GM23248 (cell line): ENCODE measurements at regions not wholly inside any gene's neighbourhood (a gene's known extent, or its start where the extent isn't known, plus 50 kb on each side); places are given as distances from the start of the nearest gene placed in this dataset.
A peak's percentile ranks its signal among the peaks of the same experiment; 100 is the strongest.
"Not testable (repeated sequence)": the region's sequence is repeated elsewhere in the genome, so short reads cannot be mapped to it uniquely, and the experiment has no call there.

ENCODE experiments used
- DNase-seq: peaks from one replicate; pipeline ENCODE4 v3.0.0-alpha.2; 2015
- H2AFZ ChIP-seq: fragments of 200-600 bp; sonication (generic); 2 replicates; pipeline ENCODE4 v1.6.1; 2016; ENCODE audit warnings: antibody characterized with exemption
- H3F3A ChIP-seq: fragments of 200-600 bp; sonication (generic); 2 replicates; pipeline ENCODE4 v1.6.1; 2016; ENCODE audit warnings: mild to moderate bottlenecking, antibody characterized with exemption, mixed run types; ENCODE audit not compliant: insufficient read depth
- H3K27ac ChIP-seq: fragments of 200-600 bp; sonication (generic); 2 replicates; pipeline ENCODE4 v1.5.1; 2016; ENCODE audit warnings: mild to moderate bottlenecking
- H3K27me3 ChIP-seq: fragments of 200-600 bp; sonication (generic); replicated peaks from 2 replicates; pipeline ENCODE4 v1.6.1; 2016; ENCODE audit warnings: mild to moderate bottlenecking; ENCODE audit not compliant: insufficient read depth
- H3K36me3 ChIP-seq: fragments of 200-600 bp; sonication (generic); 2 replicates; pipeline ENCODE4 v1.6.1; 2016; ENCODE audit warnings: low read depth, mild to moderate bottlenecking
- H3K4me1 ChIP-seq: fragments of 200-600 bp; sonication (generic); 2 replicates; pipeline ENCODE4 v1.6.1; 2016; ENCODE audit warnings: mild to moderate bottlenecking; ENCODE audit not compliant: insufficient read depth
- H3K4me2 ChIP-seq: fragments of 200-600 bp; sonication (generic); one replicate; pipeline ENCODE4 v1.6.1; 2016; ENCODE audit warnings: mild to moderate bottlenecking; ENCODE audit not compliant: unreplicated experiment
- H3K4me3 ChIP-seq: fragments of 200-600 bp; sonication (generic); 2 replicates; pipeline ENCODE4 v1.5.1; 2016; ENCODE audit warnings: mild to moderate bottlenecking
- H3K79me2 ChIP-seq: fragments of 200-600 bp; sonication (generic); 2 replicates; pipeline ENCODE4 v1.6.1; 2016; ENCODE audit warnings: mild to moderate bottlenecking; ENCODE audit not compliant: insufficient read depth
- H3K9ac ChIP-seq: fragments of 200-600 bp; sonication (generic); 2 replicates; pipeline ENCODE4 v1.6.1; 2016; ENCODE audit warnings: mild to moderate bottlenecking
- H3K9me2 ChIP-seq: fragments of 200-600 bp; sonication (generic); 2 replicates; pipeline ENCODE4 v1.6.1; 2016; ENCODE audit warnings: mixed run types, mild to moderate bottlenecking, moderate library complexity; ENCODE audit not compliant: insufficient read depth
- H3K9me3 ChIP-seq: fragments of 200-600 bp; sonication (generic); one replicate; pipeline ENCODE4 v1.6.1; 2017; ENCODE audit warnings: low read depth
- H4K20me1 ChIP-seq: fragments of 200-600 bp; sonication (generic); 2 replicates; pipeline ENCODE4 v1.6.0; 2016; ENCODE audit not compliant: insufficient read depth
- EZH2 ChIP-seq: fragments of 200-600 bp; sonication (generic); IDR thresholded peaks from 2 replicates; pipeline ENCODE4 v1.6.1; 2018; ENCODE audit warnings: antibody characterized with exemption, mild to moderate bottlenecking; ENCODE audit not compliant: insufficient read depth, poor library complexity, severe bottlenecking
- EZH2phosphoT487 ChIP-seq: fragments of 200-600 bp; sonication (generic); IDR thresholded peaks from 2 replicates; pipeline ENCODE4 v1.6.1; 2018; ENCODE audit warnings: antibody characterized with exemption, moderate library complexity, mild to moderate bottlenecking, low read depth; ENCODE audit not compliant: insufficient read depth
- WGBS, 2 experiments: methylation state at CpG; one replicate each; pipeline ENCODE4 v1.1.6; 2015 to 2017; ENCODE audit warnings: low lambda C conversion rate in 2 of 2, low coverage in 1 of 2; ENCODE audit errors: missing lambda C conversion rate in 2 of 2; 5-methylcytosine and 5-hydroxymethylcytosine counted together
- in situ Hi-C: fragments of 300-500 bp; cut with MboI; formaldehyde crosslinking; loops from 2 replicates; pipeline ENCODE4 v1.15.0; 2020

DNA sequence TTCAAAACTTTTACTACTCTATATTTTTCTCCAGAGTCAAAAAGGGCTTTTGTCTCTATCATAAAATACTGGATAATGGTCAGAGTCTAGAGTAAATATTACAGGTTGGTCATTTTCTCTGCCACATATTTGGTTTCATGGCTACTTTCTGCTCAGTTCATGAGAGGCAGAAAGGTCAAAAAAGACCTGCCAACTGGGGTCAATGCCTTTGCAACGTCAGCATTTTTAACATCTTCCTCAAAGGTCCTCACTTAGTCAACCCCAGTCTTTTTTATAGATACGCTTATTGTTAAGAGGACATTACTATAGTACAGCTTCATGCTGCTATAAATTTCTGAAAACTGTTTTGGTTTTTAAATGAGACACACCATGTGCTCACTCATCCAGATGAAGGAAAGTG, 312.1 kb upstream of the ARHGEF26 start:
- Histone ChIP-seq H3K4me1 (no peaks in the 10 kb centered on the region), H3F3A (no peaks in the 10 kb centered on the region), H4K20me1 (no peaks in the 10 kb centered on the region), H3K27me3 (no peaks in the 10 kb centered on the region), H3K9ac (no peak overlapping the region), H3K4me2 (no peak overlapping the region), H3K9me3 (no peaks in the 10 kb centered on the region), H3K9me2 (no peaks in the 10 kb centered on the region), H3K4me3 (no peak overlapping the region), H2AFZ (no peak overlapping the region), H3K79me2 (no peaks in the 10 kb centered on the region), H3K27ac (no peak overlapping the region), H3K36me3 (no peaks in the 10 kb centered on the region)
- in situ Hi-C loops = no loop called here
- no peak for DNase-seq
- WGBS, 2 experiments = 42 to 44% methylated on average over 2 of the region's 2 CpGs
- no peak for TF ChIP-seq EZH2phosphoT487
- TF ChIP-seq EZH2 = no peak

DNA sequence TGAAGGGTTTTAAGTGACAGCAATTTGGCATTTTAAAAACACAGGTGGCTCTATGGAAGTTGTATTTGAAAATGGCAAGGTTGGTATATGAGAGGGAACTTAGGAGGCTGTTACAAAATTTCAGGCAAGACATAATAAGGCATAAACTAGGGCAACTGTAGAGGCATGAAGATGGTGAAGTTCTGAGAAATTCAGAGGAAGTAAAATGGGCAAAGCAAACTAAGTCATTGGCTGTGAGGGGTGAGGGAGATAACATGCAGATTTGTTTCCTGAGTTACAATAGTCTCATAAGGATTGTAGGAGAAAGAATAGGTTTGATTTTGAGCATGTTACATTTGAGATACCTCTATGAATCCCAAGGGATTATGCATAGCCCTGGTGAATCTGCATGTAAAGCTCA, 302.9 kb upstream of the ARHGEF26 start:
- H3K4me3 ChIP-seq = no peak overlapping the region
- H3K9me2 ChIP-seq = no peaks in the 10 kb centered on the region
- DNase-seq = no peak
- in situ Hi-C loops = no loop called here
- no peaks in the 10 kb centered on the region for H3F3A ChIP-seq
- H3K9me3 ChIP-seq = no peaks in the 10 kb centered on the region
- no peak overlapping the region for H3K4me2 ChIP-seq
- TF ChIP-seq EZH2 = no peak
- TF ChIP-seq EZH2phosphoT487 = no peak
- H2AFZ ChIP-seq = no peak overlapping the region
- H3K36me3 ChIP-seq = no peaks in the 10 kb centered on the region
- H4K20me1 ChIP-seq = no peaks in the 10 kb centered on the region
- no peaks in the 10 kb centered on the region for H3K79me2 ChIP-seq
- no peak overlapping the region for H3K27ac ChIP-seq
- no peaks in the 10 kb centered on the region for H3K4me1 ChIP-seq
- no peak overlapping the region for H3K9ac ChIP-seq
- no peaks in the 10 kb centered on the region for H3K27me3 ChIP-seq

GRCh38 chr3:153820035-153820434, 301.2 kb upstream of the ARHGEF26 start:
- TF ChIP-seq EZH2 = no peak
- no peak for TF ChIP-seq EZH2phosphoT487
- Histone ChIP-seq H4K20me1 (no peaks in the 10 kb centered on the region), H3F3A (no peaks in the 10 kb centered on the region), H3K9ac (no peak overlapping the region), H3K4me1 (no peaks in the 10 kb centered on the region), H3K4me3 (no peak overlapping the region), H3K79me2 (no peaks in the 10 kb centered on the region), H3K27ac (no peak overlapping the region), H2AFZ (no peak overlapping the region), H3K9me3 (no peaks in the 10 kb centered on the region), H3K4me2 (no peak overlapping the region), H3K27me3 (no peaks in the 10 kb centered on the region), H3K9me2 (no peaks in the 10 kb centered on the region), H3K36me3 (no peaks in the 10 kb centered on the region)
- in situ Hi-C loops = no loop called here
- DNase-seq = no peak

- H3F3A ChIP-seq, H3K9me3 ChIP-seq, H3K9me2 ChIP-seq, H3K79me2 ChIP-seq, DNase-seq, H4K20me1 ChIP-seq, H3K4me2 ChIP-seq, H3K9ac ChIP-seq, H2AFZ ChIP-seq, H3K27me3 ChIP-seq, H3K36me3 ChIP-seq, in situ Hi-C loops, H3K27ac ChIP-seq, H3K4me1 ChIP-seq, H3K4me3 ChIP-seq: not testable (repeated sequence)
- 45 to 60% methylated on average over 3 of the region's 3 CpGs for WGBS, 2 experiments
Observed at GRCh38 chr3:153828346-153828745, 292.8 kb upstream of the ARHGEF26 start.

DNA sequence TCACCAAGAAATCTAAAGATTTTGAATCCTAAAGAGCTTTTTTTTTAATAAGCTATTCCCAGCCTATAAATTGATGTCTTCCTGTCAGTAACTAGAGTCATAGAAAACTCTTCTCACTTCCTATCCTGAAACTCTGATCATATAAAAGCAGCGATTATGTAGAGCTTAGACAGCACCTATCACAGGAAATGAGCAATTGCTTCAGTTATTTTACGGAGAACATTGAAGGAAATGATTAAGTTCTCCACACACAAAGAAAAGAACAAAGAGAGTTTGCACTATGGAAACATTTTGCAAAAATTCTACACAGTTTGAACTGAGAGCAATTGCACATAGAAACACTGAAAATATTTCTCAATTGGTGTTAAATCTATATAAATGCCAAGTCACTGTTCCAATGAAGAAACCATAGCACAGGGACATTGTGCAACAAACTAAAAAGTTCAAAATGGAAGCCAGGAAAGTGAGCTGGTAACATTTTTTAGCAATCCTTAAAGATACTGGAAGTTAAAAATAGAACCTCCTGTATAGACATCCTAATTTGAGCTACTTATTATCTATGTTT, 291.5 kb upstream of the ARHGEF26 start:
- H3K79me2 ChIP-seq = no peaks in the 10 kb centered on the region
- no peaks in the 10 kb centered on the region for H4K20me1 ChIP-seq
- in situ Hi-C loops = no loop called here
- H3K27me3 ChIP-seq = no peaks in the 10 kb centered on the region
- DNase-seq = peak; percentile 4
- H3K4me1 ChIP-seq = no peaks in the 10 kb centered on the region
- no peaks in the 10 kb centered on the region for H3K36me3 ChIP-seq
- TF ChIP-seq EZH2phosphoT487 (no peak), EZH2 (no peak)
- no peak overlapping the region for H3K4me3 ChIP-seq
- peak overlapping the region; percentile 49; the same call in 1 of the 2 replicates for H2AFZ ChIP-seq
- no peak overlapping the region for H3K27ac ChIP-seq
- no peaks in the 10 kb centered on the region for H3K9me3 ChIP-seq
- H3K9ac ChIP-seq = no peak overlapping the region
- no peaks in the 10 kb centered on the region for H3K9me2 ChIP-seq
- H3F3A ChIP-seq = no peaks in the 10 kb centered on the region
- WGBS, 2 experiments = 33 to 36% methylated on average over 2 of the region's 2 CpGs
- H3K4me2 ChIP-seq = no peak overlapping the region
